Left ventricle myocardium inferior (tissue), 1 donor: ENCODE measurements at regions not wholly inside any gene's neighbourhood (a gene's known extent, or its start where the extent isn't known, plus 50 kb on each side); places are given as distances from the start of the nearest gene placed in this dataset.

Experiments
- DNase-seq: peaks from one replicate; pipeline ENCODE4 v3.0.0-alpha.2; 2020
- H3K27ac ChIP-seq: fragments of 200-600 bp; replicated peaks from 2 replicates; pipeline ENCODE4 v1.8.0; 2021
- H3K27me3 ChIP-seq: fragments of 200-600 bp; 2 replicates; pipeline ENCODE4 v1.8.0; 2021; ENCODE audit warnings: low read depth
- H3K36me3 ChIP-seq: fragments of 200-600 bp; 2 replicates; pipeline ENCODE4 v1.8.0; 2021
- H3K4me1 ChIP-seq: fragments of 200-600 bp; 2 replicates; pipeline ENCODE4 v1.8.0; 2021
- H3K4me3 ChIP-seq: fragments of 200-600 bp; 2 replicates; pipeline ENCODE4 v1.8.0; 2021; ENCODE audit warnings: mild to moderate bottlenecking, moderate library complexity
- H3K9me3 ChIP-seq: fragments of 200-600 bp; replicated peaks from 2 replicates; pipeline ENCODE4 v1.8.0; 2021
- intact Hi-C: fragments of 100-400 bp; cut with micrococcal nuclease; formaldehyde crosslinking; loops from one replicate; pipeline ENCODE4 v1.11.0; 2022
- TF ChIP-seq, protein P1 (sequence below): fragments of 200-600 bp; IDR thresholded peaks from 2 replicates; pipeline ENCODE4 v1.8.0; 2021; ENCODE audit warnings: antibody characterized with exemption, mild to moderate bottlenecking, borderline replicate concordance
- donor health status: DM: no; HTN: yes; CAD: no; lungs with severe emphysema.

GRCh38 chr18:43481069-43481468 lies 203.8 kb upstream of the SYT4 start:
- intact Hi-C loops = no loop called here
- H3K4me1 ChIP-seq = no peaks in the 10 kb centered on the region
- DNase-seq = no peak
- H3K36me3 ChIP-seq = no peaks in the 10 kb centered on the region
- H3K27me3 ChIP-seq = no peaks in the 10 kb centered on the region
- H3K4me3 ChIP-seq = no peak overlapping the region
- TF ChIP-seq, protein P1, sequence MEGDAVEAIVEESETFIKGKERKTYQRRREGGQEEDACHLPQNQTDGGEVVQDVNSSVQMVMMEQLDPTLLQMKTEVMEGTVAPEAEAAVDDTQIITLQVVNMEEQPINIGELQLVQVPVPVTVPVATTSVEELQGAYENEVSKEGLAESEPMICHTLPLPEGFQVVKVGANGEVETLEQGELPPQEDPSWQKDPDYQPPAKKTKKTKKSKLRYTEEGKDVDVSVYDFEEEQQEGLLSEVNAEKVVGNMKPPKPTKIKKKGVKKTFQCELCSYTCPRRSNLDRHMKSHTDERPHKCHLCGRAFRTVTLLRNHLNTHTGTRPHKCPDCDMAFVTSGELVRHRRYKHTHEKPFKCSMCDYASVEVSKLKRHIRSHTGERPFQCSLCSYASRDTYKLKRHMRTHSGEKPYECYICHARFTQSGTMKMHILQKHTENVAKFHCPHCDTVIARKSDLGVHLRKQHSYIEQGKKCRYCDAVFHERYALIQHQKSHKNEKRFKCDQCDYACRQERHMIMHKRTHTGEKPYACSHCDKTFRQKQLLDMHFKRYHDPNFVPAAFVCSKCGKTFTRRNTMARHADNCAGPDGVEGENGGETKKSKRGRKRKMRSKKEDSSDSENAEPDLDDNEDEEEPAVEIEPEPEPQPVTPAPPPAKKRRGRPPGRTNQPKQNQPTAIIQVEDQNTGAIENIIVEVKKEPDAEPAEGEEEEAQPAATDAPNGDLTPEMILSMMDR = no peak
- no peaks in the 10 kb centered on the region for H3K9me3 ChIP-seq
- no peak overlapping the region for H3K27ac ChIP-seq

DNA sequence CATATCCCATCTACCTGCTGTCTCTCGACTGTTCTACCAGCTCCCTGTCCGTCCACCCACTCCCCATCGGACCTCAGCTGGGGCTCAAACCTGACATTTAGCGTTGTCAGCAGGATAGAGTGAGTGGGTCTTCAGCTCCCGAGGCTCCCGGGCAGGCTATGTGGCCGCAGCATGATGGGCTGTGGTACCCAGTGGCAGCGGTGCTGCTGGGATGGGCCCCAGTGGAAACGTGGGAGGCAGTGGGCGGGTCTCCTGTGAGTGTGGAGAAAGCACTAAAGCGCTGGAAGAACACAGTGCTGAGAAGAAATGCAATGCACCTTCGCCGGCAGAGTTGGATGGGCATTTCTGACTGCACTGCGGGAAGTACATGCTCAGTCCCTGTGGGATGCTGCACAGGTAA lies 204.8 kb upstream of the SYT4 start:
- intact Hi-C loops = no loop called here
- Histone ChIP-seq H3K36me3 (no peaks in the 10 kb centered on the region), H3K27me3 (no peaks in the 10 kb centered on the region), H3K4me1 (no peaks in the 10 kb centered on the region), H3K27ac (no peak overlapping the region), H3K9me3 (no peaks in the 10 kb centered on the region), H3K4me3 (no peak overlapping the region)
- TF ChIP-seq, protein P1 = no peak
- no peak for DNase-seq

GRCh38 chr18:43482600-43482999 lies 205.3 kb upstream of the SYT4 start:
- no peaks in the 10 kb centered on the region for H3K4me1 ChIP-seq
- DNase-seq = no peak
- intact Hi-C loops = no loop called here
- no peaks in the 10 kb centered on the region for H3K27me3 ChIP-seq
- H3K4me3 ChIP-seq = no peak overlapping the region
- H3K9me3 ChIP-seq = no peaks in the 10 kb centered on the region
- H3K27ac ChIP-seq = no peak overlapping the region
- TF ChIP-seq, protein P1 = no peak
- H3K36me3 ChIP-seq = no peaks in the 10 kb centered on the region

- no peak overlapping the region for H3K4me3 ChIP-seq
- no peak overlapping the region for H3K27ac ChIP-seq
- H3K9me3 ChIP-seq = no peaks in the 10 kb centered on the region
- intact Hi-C loops = no loop called here
- TF ChIP-seq, protein P1 = no peak
- H3K36me3 ChIP-seq = no peaks in the 10 kb centered on the region
- DNase-seq = no peak
- H3K27me3 ChIP-seq = no peaks in the 10 kb centered on the region
- H3K4me1 ChIP-seq = no peaks in the 10 kb centered on the region
These were observed 207.4 kb upstream of the SYT4 start for GRCh38 chr18:43484710-43485109.

DNA sequence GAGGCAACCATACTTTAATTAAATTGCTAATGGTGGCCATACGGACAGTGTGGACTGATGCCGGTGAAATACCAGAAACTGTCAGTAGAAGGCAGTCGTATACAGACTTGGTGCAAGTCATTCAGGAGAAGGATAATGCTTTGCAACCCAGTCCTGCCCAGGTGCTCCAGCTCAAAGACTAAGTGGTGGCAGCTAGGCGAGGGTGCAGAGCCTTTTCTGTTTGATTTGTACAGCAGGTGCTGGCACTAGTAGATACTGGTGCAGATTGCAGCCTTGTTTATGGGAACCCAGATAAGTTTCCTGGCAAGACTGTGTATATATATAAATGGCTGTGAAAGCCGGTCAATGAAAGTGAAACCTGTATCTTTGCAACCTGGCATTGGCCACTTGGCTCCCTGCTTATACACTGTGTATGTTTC lies 208.3 kb upstream of the SYT4 start:
- DNase-seq = no peak
- intact Hi-C loops = no loop called here

More for the DNA sequence above, 208.3 kb upstream of the SYT4 start:
- H3K9me3 ChIP-seq = peaks cover 6% of the 10 kb centered on the region
- no peaks in the 10 kb centered on the region for H3K27me3 ChIP-seq
- no peak overlapping the region for H3K27ac ChIP-seq
- H3K4me1 ChIP-seq = no peaks in the 10 kb centered on the region
- no peaks in the 10 kb centered on the region for H3K36me3 ChIP-seq
- TF ChIP-seq, protein P1 = no peak
- no peak overlapping the region for H3K4me3 ChIP-seq
